HG02938 (cell line): ENCODE measurements at regions not wholly inside any gene's neighbourhood (a gene's known extent, or its start where the extent isn't known, plus 50 kb on each side); places are given as distances from the start of the nearest gene placed in this dataset.
"Not testable (repeated sequence)": the region's sequence is repeated elsewhere in the genome, so short reads cannot be mapped to it uniquely, and the experiment has no call there.

ENCODE experiments used
- ATAC-seq: cut with Tn5 transposase; IDR thresholded peaks from one replicate; pipeline ENCODE4 v1.9.1; 2021; ENCODE audit warnings: mild to moderate bottlenecking, moderate library complexity; ENCODE audit not compliant: unreplicated experiment

- no peak for ATAC-seq
Measured at GRCh38 chr5:92380069-92380770, 997.1 kb upstream of the ARRDC3 start.

- ATAC-seq = no peak
Measured at GRCh38 chr5:92378966-92379611, 996.0 kb upstream of the ARRDC3 start.

GRCh38 chr5:92374859-92375258 lies 991.7 kb upstream of the ARRDC3 start:
- no peak for ATAC-seq

- ATAC-seq = no peak
Measured at GRCh38 chr5:92372766-92373165, 989.6 kb upstream of the ARRDC3 start.

GRCh38 chr5:92371889-92372235 lies 988.7 kb upstream of the ARRDC3 start:
- ATAC-seq = no peak

- ATAC-seq = no peak
Measured at GRCh38 chr5:92371171-92371888, 988.2 kb upstream of the ARRDC3 start.

- ATAC-seq = no peak
Measured at GRCh38 chr5:92370032-92370431, 986.9 kb upstream of the ARRDC3 start.

GRCh38 chr5:92369587-92369986 lies 986.5 kb upstream of the ARRDC3 start:
- ATAC-seq = no peak

GRCh38 chr5:92364986-92365550 lies 982.0 kb upstream of the ARRDC3 start:
- no peak for ATAC-seq

- no peak for ATAC-seq
Measured at GRCh38 chr5:92353107-92354030, 970.3 kb upstream of the ARRDC3 start.

GRCh38 chr5:92337772-92338234 lies 954.7 kb upstream of the ARRDC3 start:
- no peak for ATAC-seq

GRCh38 chr5:92332039-92332438 lies 948.9 kb upstream of the ARRDC3 start:
- ATAC-seq = no peak

- ATAC-seq = no peak
Measured at GRCh38 chr5:92330365-92330764, 947.2 kb upstream of the ARRDC3 start.

GRCh38 chr5:92329759-92330158 lies 946.6 kb upstream of the ARRDC3 start:
- ATAC-seq = no peak

- no peak for ATAC-seq
Measured at GRCh38 chr5:92328584-92329259, 945.6 kb upstream of the ARRDC3 start.

GRCh38 chr5:92320446-92320845 lies 937.3 kb upstream of the ARRDC3 start:
- no peak for ATAC-seq

- ATAC-seq = no peak
Measured at GRCh38 chr5:92313385-92313784, 930.3 kb upstream of the ARRDC3 start.

GRCh38 chr5:92309336-92309991 lies 926.3 kb upstream of the ARRDC3 start:
- ATAC-seq = no peak

- ATAC-seq = no peak
Measured at GRCh38 chr5:92308679-92309078, 925.6 kb upstream of the ARRDC3 start.

- ATAC-seq = not testable (repeated sequence)
Measured at GRCh38 chr5:92302356-92302755, 919.2 kb upstream of the ARRDC3 start.
